ENCODE measurements at regions not wholly inside any gene's neighbourhood (a gene's known extent, or its start where the extent isn't known, plus 50 kb on each side); places are given as distances from the start of the nearest gene placed in this dataset.

DNA sequence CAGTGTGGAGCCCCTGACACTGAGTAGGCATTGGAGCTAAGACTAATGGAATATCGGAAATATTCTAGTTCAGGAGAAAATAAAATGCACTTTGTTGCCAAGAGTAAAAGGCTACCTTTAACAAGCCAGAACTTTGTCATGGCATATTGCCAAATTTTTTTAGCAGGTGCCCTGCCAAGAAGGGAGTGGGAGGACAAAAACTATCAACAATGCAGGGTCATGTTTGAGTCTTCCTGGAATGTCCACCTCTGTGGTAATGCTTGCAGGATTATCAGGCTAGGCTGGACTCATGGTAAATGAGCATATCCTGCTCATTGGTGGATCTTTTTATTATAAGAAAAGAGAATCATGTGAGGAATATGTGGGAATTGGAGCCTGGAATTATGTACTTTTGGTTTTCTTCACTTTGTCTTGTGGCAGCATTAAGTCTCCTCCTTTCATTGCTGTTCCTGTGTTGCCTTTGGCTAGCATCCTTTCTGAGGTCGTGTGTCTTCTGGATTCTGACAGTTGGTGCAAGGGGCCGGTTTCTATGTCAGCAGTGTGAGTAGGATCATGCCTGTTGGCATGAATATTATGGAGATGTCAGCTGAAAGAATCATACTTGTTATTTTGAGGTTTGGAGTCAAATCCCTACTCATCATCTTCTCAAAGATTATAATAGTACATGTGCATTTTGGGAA is 122.9 kb upstream of the SPRY2 start:
- dilution Hi-C loops (cut with HindIII; ENCODE audit: low sequenced_read_pairs, unreplicated experiment): no loop called here
- H3K27ac ChIP-seq (ENCODE audit: insufficient read depth, low read length): no peak overlapping the region
- H2BK20ac ChIP-seq (ENCODE audit: low read depth, low read length): no peak overlapping the region
- BruUV-seq (replicated peaks): no TSS peak
- no peaks in the 10 kb centered on the region for H3K27me3 ChIP-seq (ENCODE audit: control insufficient read depth, insufficient read depth, low read length)
- H3K4me1 ChIP-seq (ENCODE audit: control insufficient read depth, insufficient read depth, low read length): no peaks in the 10 kb centered on the region
- no peak overlapping the region for H2BK120ac ChIP-seq (ENCODE audit: low read depth, low read length)
- CTCF ChIA-PET: no interaction called here
- H2AFZ ChIP-seq (replicated peaks; ENCODE audit: low read length, poor library complexity): no peak overlapping the region
- H3K9me1 ChIP-seq (ENCODE audit: insufficient read depth, low read length): no peaks in the 10 kb centered on the region
- no peaks in the 10 kb centered on the region for H3K9me3 ChIP-seq (ENCODE audit: control insufficient read depth, insufficient read depth, low read length)
- no peak overlapping the region for H3K23ac ChIP-seq (ENCODE audit: low read depth, low read length)
- DNase-seq: no peak
- no peaks in the 10 kb centered on the region for H3K79me1 ChIP-seq (ENCODE audit: low read depth in 1 of 2, low read length in 2 of 2)
- no peaks in the 10 kb centered on the region for H3K36me3 ChIP-seq (ENCODE audit: control insufficient read depth, insufficient read depth, low read length)
- no peak overlapping the region for H4K8ac ChIP-seq (ENCODE audit: low read depth in 2 of 2, low read length in 2 of 2)
- intact Hi-C loops (cut with micrococcal nuclease): no loop called here
- no peak overlapping the region for H2AK9ac ChIP-seq (replicated peaks; ENCODE audit: low read depth, low read length, poor library complexity)
- no peak overlapping the region for H3K18ac ChIP-seq (ENCODE audit: low read depth, low read length)
- H3K4me2 ChIP-seq (ENCODE audit: low read depth, low read length): no peak overlapping the region
- no peak overlapping the region for H3K56ac ChIP-seq (ENCODE audit: extremely low read depth, insufficient read depth, low read length)
- in situ Hi-C loops (cut with MboI; ENCODE audit: low sequenced_read_pairs): no loop called here
- H2AK5ac ChIP-seq (ENCODE audit: low read depth, low read length): no peak overlapping the region
- H4K20me1 ChIP-seq (ENCODE audit: insufficient read depth, low read length): no peaks in the 10 kb centered on the region
- no CpG with 5 or more reads among the region's 3 CpGs for WGBS, 2 experiments (ENCODE audit: extremely low coverage in 2 of 2, insufficient read length in 1 of 2)
- POLR2A ChIA-PET (ENCODE audit: unreplicated experiment): no interaction called here
- H4K5ac ChIP-seq (ENCODE audit: low read depth, low read length): no peak overlapping the region
- H2BK15ac ChIP-seq (ENCODE audit: low read depth, low read length): no peak overlapping the region
- no peak for TF ChIP-seq POLR2A (IDR thresholded peaks at IDR 0.05; ENCODE audit: low read depth, low read length)
- TF ChIP-seq RAD21 (IDR thresholded peaks at IDR 0.05; ENCODE audit: low read length): no peak
- TF ChIP-seq MAFK (IDR thresholded peaks at IDR 0.05; ENCODE audit: low read depth, low read length): no peak
- TF ChIP-seq, protein P1, sequence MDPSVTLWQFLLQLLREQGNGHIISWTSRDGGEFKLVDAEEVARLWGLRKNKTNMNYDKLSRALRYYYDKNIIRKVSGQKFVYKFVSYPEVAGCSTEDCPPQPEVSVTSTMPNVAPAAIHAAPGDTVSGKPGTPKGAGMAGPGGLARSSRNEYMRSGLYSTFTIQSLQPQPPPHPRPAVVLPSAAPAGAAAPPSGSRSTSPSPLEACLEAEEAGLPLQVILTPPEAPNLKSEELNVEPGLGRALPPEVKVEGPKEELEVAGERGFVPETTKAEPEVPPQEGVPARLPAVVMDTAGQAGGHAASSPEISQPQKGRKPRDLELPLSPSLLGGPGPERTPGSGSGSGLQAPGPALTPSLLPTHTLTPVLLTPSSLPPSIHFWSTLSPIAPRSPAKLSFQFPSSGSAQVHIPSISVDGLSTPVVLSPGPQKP (IDR thresholded peaks at IDR 0.05; ENCODE audit: borderline replicate concordance, low read depth, low read length): no peak
- TF ChIP-seq, protein P2, sequence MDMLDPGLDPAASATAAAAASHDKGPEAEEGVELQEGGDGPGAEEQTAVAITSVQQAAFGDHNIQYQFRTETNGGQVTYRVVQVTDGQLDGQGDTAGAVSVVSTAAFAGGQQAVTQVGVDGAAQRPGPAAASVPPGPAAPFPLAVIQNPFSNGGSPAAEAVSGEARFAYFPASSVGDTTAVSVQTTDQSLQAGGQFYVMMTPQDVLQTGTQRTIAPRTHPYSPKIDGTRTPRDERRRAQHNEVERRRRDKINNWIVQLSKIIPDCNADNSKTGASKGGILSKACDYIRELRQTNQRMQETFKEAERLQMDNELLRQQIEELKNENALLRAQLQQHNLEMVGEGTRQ (IDR thresholded peaks at IDR 0.05; ENCODE audit: low read depth, low read length): no peak
- no peak for TF ChIP-seq MXI1 (IDR thresholded peaks at IDR 0.05; ENCODE audit: borderline replicate concordance, low read depth, low read length)
- TF ChIP-seq, protein P3, sequence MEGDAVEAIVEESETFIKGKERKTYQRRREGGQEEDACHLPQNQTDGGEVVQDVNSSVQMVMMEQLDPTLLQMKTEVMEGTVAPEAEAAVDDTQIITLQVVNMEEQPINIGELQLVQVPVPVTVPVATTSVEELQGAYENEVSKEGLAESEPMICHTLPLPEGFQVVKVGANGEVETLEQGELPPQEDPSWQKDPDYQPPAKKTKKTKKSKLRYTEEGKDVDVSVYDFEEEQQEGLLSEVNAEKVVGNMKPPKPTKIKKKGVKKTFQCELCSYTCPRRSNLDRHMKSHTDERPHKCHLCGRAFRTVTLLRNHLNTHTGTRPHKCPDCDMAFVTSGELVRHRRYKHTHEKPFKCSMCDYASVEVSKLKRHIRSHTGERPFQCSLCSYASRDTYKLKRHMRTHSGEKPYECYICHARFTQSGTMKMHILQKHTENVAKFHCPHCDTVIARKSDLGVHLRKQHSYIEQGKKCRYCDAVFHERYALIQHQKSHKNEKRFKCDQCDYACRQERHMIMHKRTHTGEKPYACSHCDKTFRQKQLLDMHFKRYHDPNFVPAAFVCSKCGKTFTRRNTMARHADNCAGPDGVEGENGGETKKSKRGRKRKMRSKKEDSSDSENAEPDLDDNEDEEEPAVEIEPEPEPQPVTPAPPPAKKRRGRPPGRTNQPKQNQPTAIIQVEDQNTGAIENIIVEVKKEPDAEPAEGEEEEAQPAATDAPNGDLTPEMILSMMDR (conservative IDR thresholded peaks at IDR 0.05; ENCODE audit: low read depth, low read length): no peak
- TF ChIP-seq CHD1 (IDR thresholded peaks at IDR 0.05; ENCODE audit: low read depth, low read length): no peak
- no peak for TF ChIP-seq MAZ (IDR thresholded peaks at IDR 0.05; ENCODE audit: borderline replicate concordance, low read depth, low read length)
- H3K14ac ChIP-seq (replicated peaks; ENCODE audit: low read depth, low read length): no peak overlapping the region
- H2BK5ac ChIP-seq (ENCODE audit: low read depth, low read length, poor library complexity, severe bottlenecking): no peak overlapping the region
- no peak overlapping the region for H3K4me3 ChIP-seq (ENCODE audit: insufficient read depth, low read depth, low read length)
- H3K9ac ChIP-seq (ENCODE audit: low read depth, low read length): no peak overlapping the region
- H3K4ac ChIP-seq (ENCODE audit: low read depth, low read length): no peak overlapping the region
- no peak overlapping the region for H4K91ac ChIP-seq (ENCODE audit: insufficient read depth, low read depth, low read length)
- ATAC-seq (ENCODE audit: low read depth): no peak

Data from IMR-90 (cell line).